Kidney tubule cell (primary cell): ENCODE measurements at regions not wholly inside any gene's neighbourhood (a gene's known extent, or its start where the extent isn't known, plus 50 kb on each side); places are given as distances from the start of the nearest gene placed in this dataset.
"Not testable (repeated sequence)": the region's sequence is repeated elsewhere in the genome, so short reads cannot be mapped to it uniquely, and the experiment has no call there.

Experiments used
- DNase-seq: peaks from one replicate; pipeline ENCODE4 v3.0.0-alpha.2; 2018; ENCODE audit warnings: low spot score

- DNase-seq = no peak
These were observed 163.4 kb downstream of the MYCN start for GRCh38 chr2:16103614-16104314.

- DNase-seq = no peak
These were observed 162.6 kb downstream of the MYCN start for GRCh38 chr2:16102976-16103380.

GRCh38 chr2:16102358-16102975, 162.1 kb downstream of the MYCN start:
- DNase-seq = no peak

- no peak for DNase-seq
These were observed 160.8 kb downstream of the MYCN start for GRCh38 chr2:16101196-16101595.

GRCh38 chr2:16100006-16100405, 159.7 kb downstream of the MYCN start:
- DNase-seq = peak; percentile 70

GRCh38 chr2:16099326-16099725, 159.0 kb downstream of the MYCN start:
- DNase-seq = no peak

GRCh38 chr2:16096962-16097361, 156.6 kb downstream of the MYCN start:
- DNase-seq = peak; percentile 11

GRCh38 chr2:16095483-16095882, 155.1 kb downstream of the MYCN start:
- not testable (repeated sequence) for DNase-seq

- DNase-seq = no peak
These were observed 154.5 kb downstream of the MYCN start for GRCh38 chr2:16094811-16095210.

- peak; percentile 61 for DNase-seq
These were observed 153.5 kb downstream of the MYCN start for GRCh38 chr2:16093639-16094529.

GRCh38 chr2:16092861-16093638, 152.7 kb downstream of the MYCN start:
- DNase-seq = no peak

- DNase-seq = no peak
These were observed 151.4 kb downstream of the MYCN start for GRCh38 chr2:16091576-16092282.

GRCh38 chr2:16090650-16091575, 150.6 kb downstream of the MYCN start:
- DNase-seq = no peak

GRCh38 chr2:16089491-16089890, 149.1 kb downstream of the MYCN start:
- DNase-seq = not testable (repeated sequence)

- DNase-seq = no peak
These were observed 148.4 kb downstream of the MYCN start for GRCh38 chr2:16088802-16089112.

GRCh38 chr2:16088035-16088801, 147.9 kb downstream of the MYCN start:
- no peak for DNase-seq

- not testable (repeated sequence) for DNase-seq
These were observed 145.8 kb downstream of the MYCN start for GRCh38 chr2:16086136-16086535.

GRCh38 chr2:16085073-16085472, 144.7 kb downstream of the MYCN start:
- DNase-seq = no peak

- no peak for DNase-seq
These were observed 143.9 kb downstream of the MYCN start for GRCh38 chr2:16084274-16084673.

- DNase-seq = no peak
These were observed 141.9 kb downstream of the MYCN start for GRCh38 chr2:16082276-16082675.
